ENCODE measurements at regions not wholly inside any gene's neighbourhood (a gene's known extent, or its start where the extent isn't known, plus 50 kb on each side); places are given as distances from the start of the nearest gene placed in this dataset.

GRCh38 chr11:92811341-92811740, 158.1 kb upstream of the MTNR1B start:
- TF ChIP-seq TSC22D4 (tag; IDR thresholded peaks at IDR 0.05) = no peak
- no peak for TF ChIP-seq FOXJ3 (CRISPR knock-in tag; IDR thresholded peaks at IDR 0.05)
- TF ChIP-seq ETS2 (tag; IDR thresholded peaks at IDR 0.05; ENCODE audit: borderline replicate concordance, poor library complexity, severe bottlenecking) = no peak
- no peak for TF ChIP-seq THRA (IDR thresholded peaks at IDR 0.05)
- no peak for TF ChIP-seq ELF1 (tag; IDR thresholded peaks at IDR 0.05)
- TF ChIP-seq NR4A1 (CRISPR knock-in tag; IDR thresholded peaks at IDR 0.05) = no peak
- TF ChIP-seq NR4A1 (tag; IDR thresholded peaks at IDR 0.05) = no peak
- TF ChIP-seq ETS1 (conservative IDR thresholded peaks at IDR 0.05; ENCODE audit: control insufficient read depth, low read depth, low read length) = no peak
- no peak for TF ChIP-seq SIX5 (IDR thresholded peaks at IDR 0.05; ENCODE audit: borderline replicate concordance in 1 of 2, insufficient read depth in 1 of 2, low read depth in 1 of 2, low read length in 2 of 2)
- TF ChIP-seq BHLHE40 (IDR thresholded peaks at IDR 0.05; ENCODE audit: low read length) = no peak
- TF ChIP-seq ZBTB49 (CRISPR knock-in tag; IDR thresholded peaks at IDR 0.05; ENCODE audit: borderline replicate concordance) = no peak
- no peak for TF ChIP-seq CEBPG (CRISPR knock-in tag; IDR thresholded peaks at IDR 0.05)
- TF ChIP-seq CEBPG (tag; conservative IDR thresholded peaks at IDR 0.05 in 1 of 2, IDR thresholded peaks at IDR 0.05 in 1 of 2) = no peak
- TF ChIP-seq KLF6 (CRISPR knock-in tag; IDR thresholded peaks at IDR 0.05; ENCODE audit: borderline replicate concordance) = no peak
- TF ChIP-seq CHD4 (IDR thresholded peaks at IDR 0.05; ENCODE audit: insufficient read depth, insufficient replicate concordance, low read depth, low read length, poor library complexity, severe bottlenecking) = no peak
- no peak for TF ChIP-seq U2AF1 (optimal IDR thresholded peaks at IDR 0.05; ENCODE audit: low read depth, low read length)
- no peak for TF ChIP-seq BCOR (IDR thresholded peaks at IDR 0.05)
- no peak for TF ChIP-seq CXXC5 (CRISPR knock-in tag; IDR thresholded peaks at IDR 0.05)
- ChIA-PET POLR2A (interaction anchor here (0.9 kb wide), 1 partner anchor 10 kb away, joined by 3 read pairs; no protein-coding TSS in a partner anchor), CTCF (ENCODE audit: low intra/inter-chr PET ratio) (no interaction called here)
- intact Hi-C loops (cut with micrococcal nuclease) (no loop called here), in situ Hi-C loops (cut with MboI) (no loop called here)
- Histone ChIP-seq H3K36me3 (ENCODE audit: control insufficient read depth, insufficient read depth, low read length) (no peaks in the 10 kb centered on the region), H3K4me3 (no peak overlapping the region), H3K9ac (ENCODE audit: insufficient read depth in 1 of 2, low read depth in 2 of 2, low read length in 2 of 2) (no peak overlapping the region), H3K27ac (ENCODE audit: extremely low read depth, low read depth, low read length) (no peak overlapping the region), H2AFZ (ENCODE audit: low read depth, low read length) (no peak overlapping the region), H4K20me1 (replicated peaks; ENCODE audit: control insufficient read depth, insufficient read depth, low read length) (no peaks in the 10 kb centered on the region), H3K9me1 (ENCODE audit: control insufficient read depth, insufficient read depth, low read length) (no peaks in the 10 kb centered on the region), H3K9me3 (replicated peaks; ENCODE audit: control insufficient read depth, insufficient read depth, low read depth, low read length) (no peaks in the 10 kb centered on the region), H3K4me1 (replicated peaks in 1 of 2; ENCODE audit: control insufficient read depth in 2 of 2, insufficient read depth in 2 of 2, low read length in 2 of 2) (no peaks in the 10 kb centered on the region), H3K4me2 (ENCODE audit: insufficient read depth, low read length) (no peak overlapping the region), H3K27me3 (ENCODE audit: control insufficient read depth in 2 of 2, insufficient read depth in 2 of 2, low read length in 2 of 2) (no peaks in the 10 kb centered on the region), H3K79me2 (ENCODE audit: control insufficient read depth, insufficient read depth, low read length) (no peaks in the 10 kb centered on the region)
- no TSS peak for BruUV-seq (replicated peaks)
- DNase-seq (ENCODE audit: extremely low read depth in 1 of 4, low spot score in 3 of 4) = no peak
- 0% methylated on average over 2 of the region's 2 CpGs for WGBS (ENCODE audit: insufficient coverage, low coverage, missing lambda C conversion rate)
- FAIRE-seq = no peak
- no peak for ATAC-seq

All from K562 (cell line).